ENCODE measurements at regions not wholly inside any gene's neighbourhood (a gene's known extent, or its start where the extent isn't known, plus 50 kb on each side); places are given as distances from the start of the nearest gene placed in this dataset.

- Histone ChIP-seq H3K4me1 (ENCODE audit: low read length) (no peaks in the 10 kb centered on the region), H4K20me1 (ENCODE audit: insufficient read depth, low read length) (no peaks in the 10 kb centered on the region), H3K36me3 (replicated peaks; ENCODE audit: insufficient read depth, low read length) (no peaks in the 10 kb centered on the region), H3K27ac (ENCODE audit: low read length) (no peak overlapping the region), H3F3A (ENCODE audit: insufficient read depth, low read length) (no peaks in the 10 kb centered on the region), H3K79me2 (ENCODE audit: low read length) (no peaks in the 10 kb centered on the region), H3K9me3 (replicated peaks; ENCODE audit: insufficient read depth, low read length) (no peaks in the 10 kb centered on the region), H3K9me2 (replicated peaks; ENCODE audit: insufficient read depth, low read length) (no peaks in the 10 kb centered on the region), H3K4me3 (ENCODE audit: low read length) (no peak overlapping the region), H3K9ac (ENCODE audit: low read length) (no peak overlapping the region), H3K4me2 (ENCODE audit: low read depth, low read length) (no peak overlapping the region), H2AFZ (ENCODE audit: low read length) (no peak overlapping the region), H3K27me3 (replicated peaks; ENCODE audit: insufficient read depth, low read length) (no peaks in the 10 kb centered on the region)
- TF ChIP-seq EZH2 (optimal IDR thresholded peaks at IDR 0.05; ENCODE audit: low read depth, low read length) (no peak), CTCF (IDR thresholded peaks at IDR 0.05; ENCODE audit: low read length) (no peak), EZH2phosphoT487 (IDR thresholded peaks at IDR 0.05; ENCODE audit: low read length) (no peak)
- no peak for DNase-seq
Measured at GRCh38 chr18:1049173-1049572, 144.5 kb downstream of the ADCYAP1 start.

GRCh38 chr18:1050012-1050657, 145.5 kb downstream of the ADCYAP1 start:
- H3F3A ChIP-seq (ENCODE audit: insufficient read depth, low read length): no peaks in the 10 kb centered on the region
- H3K4me1 ChIP-seq (ENCODE audit: low read length): no peaks in the 10 kb centered on the region
- H3K36me3 ChIP-seq (replicated peaks; ENCODE audit: insufficient read depth, low read length): no peaks in the 10 kb centered on the region
- H3K4me2 ChIP-seq (ENCODE audit: low read depth, low read length): no peak overlapping the region
- H3K27ac ChIP-seq (ENCODE audit: low read length): no peak overlapping the region
- no peaks in the 10 kb centered on the region for H3K79me2 ChIP-seq (ENCODE audit: low read length)
- no peak for DNase-seq
- H3K4me3 ChIP-seq (ENCODE audit: low read length): no peak overlapping the region
- H3K9ac ChIP-seq (ENCODE audit: low read length): no peak overlapping the region
- H3K9me3 ChIP-seq (replicated peaks; ENCODE audit: insufficient read depth, low read length): no peaks in the 10 kb centered on the region
- no peaks in the 10 kb centered on the region for H3K9me2 ChIP-seq (replicated peaks; ENCODE audit: insufficient read depth, low read length)
- no peaks in the 10 kb centered on the region for H4K20me1 ChIP-seq (ENCODE audit: insufficient read depth, low read length)
- no peak overlapping the region for H2AFZ ChIP-seq (ENCODE audit: low read length)
- no peaks in the 10 kb centered on the region for H3K27me3 ChIP-seq (replicated peaks; ENCODE audit: insufficient read depth, low read length)
- no peak for TF ChIP-seq EZH2phosphoT487 (IDR thresholded peaks at IDR 0.05; ENCODE audit: low read length)

GRCh38 chr18:1052301-1052700, 147.6 kb downstream of the ADCYAP1 start:
- Histone ChIP-seq H3K79me2 (ENCODE audit: low read length) (no peaks in the 10 kb centered on the region), H3K4me2 (ENCODE audit: low read depth, low read length) (no peak overlapping the region), H4K20me1 (ENCODE audit: insufficient read depth, low read length) (no peaks in the 10 kb centered on the region), H3K9ac (ENCODE audit: low read length) (no peak overlapping the region), H3K27ac (ENCODE audit: low read length) (no peak overlapping the region), H3K27me3 (replicated peaks; ENCODE audit: insufficient read depth, low read length) (no peaks in the 10 kb centered on the region), H3K4me1 (ENCODE audit: low read length) (no peaks in the 10 kb centered on the region), H3F3A (ENCODE audit: insufficient read depth, low read length) (no peaks in the 10 kb centered on the region), H3K9me2 (replicated peaks; ENCODE audit: insufficient read depth, low read length) (no peaks in the 10 kb centered on the region), H2AFZ (ENCODE audit: low read length) (no peak overlapping the region), H3K9me3 (replicated peaks; ENCODE audit: insufficient read depth, low read length) (no peaks in the 10 kb centered on the region), H3K4me3 (ENCODE audit: low read length) (no peak overlapping the region), H3K36me3 (replicated peaks; ENCODE audit: insufficient read depth, low read length) (no peaks in the 10 kb centered on the region)
- TF ChIP-seq EZH2 (optimal IDR thresholded peaks at IDR 0.05; ENCODE audit: low read depth, low read length) (no peak), EZH2phosphoT487 (IDR thresholded peaks at IDR 0.05; ENCODE audit: low read length) (no peak), CTCF (IDR thresholded peaks at IDR 0.05; ENCODE audit: low read length) (no peak)
- DNase-seq: no peak
